IMR-90 (cell line): ENCODE measurements at regions not wholly inside any gene's neighbourhood (a gene's known extent, or its start where the extent isn't known, plus 50 kb on each side); places are given as distances from the start of the nearest gene placed in this dataset.

Source experiments
- ATAC-seq: fragments of 200-7000 bp; cut with Tn5 transposase; 2 replicates; pipeline ENCODE4 v1.9.1; 2020; ENCODE audit warnings: low read depth, mild to moderate bottlenecking, moderate library complexity
- BruUV-seq: library from RNA; stranded (reverse); fragments of 400-500 nt; replicated peaks from 2 replicates; lab custom pipeline; 2021; lab: Mats Ljungman, UMichigan
- CTCF ChIA-PET: fragments of 300-600 bp; formaldehyde crosslinking; extraction: SDS; loops from one replicate; lab custom pipeline; 2021; ENCODE audit warnings: antibody characterized with exemption; lab: Yijun Ruan, JAX
- POLR2A ChIA-PET: fragments of 300-600 bp; sonication (Branson Sonifier 250); formaldehyde crosslinking; loops from one replicate; lab custom pipeline; 2022; ENCODE audit warnings: antibody characterized with exemption; ENCODE audit not compliant: unreplicated experiment; lab: Charles Lee
- DNase-seq: peaks from one replicate; pipeline ENCODE4 v3.0.0; 2013
- H2AFZ ChIP-seq: replicated peaks from 2 replicates; pipeline ENCODE3; 2013; ENCODE audit warnings: low read length, mild to moderate bottlenecking; ENCODE audit not compliant: poor library complexity
- H2AK5ac ChIP-seq: 2 replicates; pipeline ENCODE4 v1.6.1; 2013; ENCODE audit warnings: low read depth, low read length, inconsistent platforms
- H2AK9ac ChIP-seq: replicated peaks from 2 replicates; pipeline ENCODE3; 2013; ENCODE audit warnings: mild to moderate bottlenecking, low read depth, low read length, moderate library complexity; ENCODE audit not compliant: poor library complexity
- H2BK120ac ChIP-seq: 2 replicates; pipeline ENCODE4 v1.6.1; 2013; ENCODE audit warnings: low read depth, low read length, inconsistent platforms
- H2BK15ac ChIP-seq: 3 replicates; pipeline ENCODE4 v1.6.1; 2013; ENCODE audit warnings: low read depth, low read length, inconsistent platforms
- H2BK20ac ChIP-seq: 2 replicates; pipeline ENCODE4 v1.6.1; 2013; ENCODE audit warnings: low read depth, mild to moderate bottlenecking, inconsistent platforms, low read length, moderate library complexity
- H2BK5ac ChIP-seq: 2 replicates; pipeline ENCODE4 v1.6.1; 2013; ENCODE audit warnings: mild to moderate bottlenecking, low read depth, low read length, inconsistent platforms; ENCODE audit not compliant: poor library complexity, severe bottlenecking
- H3K14ac ChIP-seq: replicated peaks from 2 replicates; pipeline ENCODE4 v1.6.1; 2013; ENCODE audit warnings: low read depth, low read length, inconsistent platforms
- H3K18ac ChIP-seq: 2 replicates; pipeline ENCODE4 v1.6.1; 2013; ENCODE audit warnings: low read depth, low read length, control low read depth
- H3K23ac ChIP-seq: 2 replicates; pipeline ENCODE4 v1.6.1; 2013; ENCODE audit warnings: low read depth, low read length, inconsistent platforms
- H3K27ac ChIP-seq: 2 replicates; pipeline ENCODE4 v1.5.1; 2013; ENCODE audit warnings: mild to moderate bottlenecking, control low read depth, low read length; ENCODE audit not compliant: insufficient read depth
- H3K27me3 ChIP-seq: 2 replicates; pipeline ENCODE4 v1.6.1; 2013; ENCODE audit warnings: low read length; ENCODE audit not compliant: control insufficient read depth, insufficient read depth
- H3K36me3 ChIP-seq: 2 replicates; pipeline ENCODE4 v1.6.1; 2013; ENCODE audit warnings: low read length, mixed read lengths; ENCODE audit not compliant: control insufficient read depth, insufficient read depth
- H3K4ac ChIP-seq: 2 replicates; pipeline ENCODE4 v1.6.1; 2013; ENCODE audit warnings: low read depth, low read length, inconsistent platforms
- H3K4me1 ChIP-seq: 2 replicates; pipeline ENCODE4 v1.6.1; 2013; ENCODE audit warnings: low read length, mixed read lengths; ENCODE audit not compliant: control insufficient read depth, insufficient read depth
- H3K4me2 ChIP-seq: 2 replicates; pipeline ENCODE4 v1.6.1; 2013; ENCODE audit warnings: low read depth, mild to moderate bottlenecking, control low read depth, low read length, moderate library complexity
- H3K4me3 ChIP-seq: 2 replicates; pipeline ENCODE4 v1.5.1; 2013; ENCODE audit warnings: low read depth, mild to moderate bottlenecking, control low read depth, low read length, moderate library complexity; ENCODE audit not compliant: insufficient read depth
- H3K56ac ChIP-seq: 2 replicates; pipeline ENCODE4 v1.6.1; 2013; ENCODE audit warnings: low read length, inconsistent platforms; ENCODE audit not compliant: insufficient read depth; ENCODE audit errors: extremely low read depth
- H3K79me1 ChIP-seq, 2 experiments: 2 replicates each; pipeline ENCODE4 v1.6.1; 2013; ENCODE audit warnings: low read length in 2 of 2, inconsistent platforms in 1 of 2, low read depth in 1 of 2
- H3K9ac ChIP-seq: 2 replicates; pipeline ENCODE4 v1.6.1; 2013; ENCODE audit warnings: low read depth, low read length, control low read depth
- H3K9me1 ChIP-seq: 2 replicates; pipeline ENCODE4 v1.6.1; 2013; ENCODE audit warnings: low read length, inconsistent platforms; ENCODE audit not compliant: insufficient read depth
- H3K9me3 ChIP-seq: 2 replicates; pipeline ENCODE4 v1.6.1; 2013; ENCODE audit warnings: low read length; ENCODE audit not compliant: control insufficient read depth, insufficient read depth
- H4K20me1 ChIP-seq: 2 replicates; pipeline ENCODE4 v1.6.1; 2013; ENCODE audit warnings: low read length, inconsistent platforms; ENCODE audit not compliant: insufficient read depth
- H4K5ac ChIP-seq: 2 replicates; pipeline ENCODE4 v1.6.1; 2013; ENCODE audit warnings: mild to moderate bottlenecking, low read depth, low read length, control low read depth
- H4K8ac ChIP-seq, 2 experiments: 2 replicates each; pipeline ENCODE4 v1.6.1; 2013; ENCODE audit warnings: low read depth in 2 of 2, low read length in 2 of 2, control low read depth in 1 of 2, inconsistent platforms in 1 of 2
- H4K91ac ChIP-seq: 2 replicates; pipeline ENCODE4 v1.6.1; 2013; ENCODE audit warnings: low read depth, low read length, inconsistent platforms; ENCODE audit not compliant: insufficient read depth
- CHD1 ChIP-seq: IDR thresholded peaks from 2 replicates; pipeline ENCODE4 v1.6.1; 2012; ENCODE audit warnings: low read depth, low read length, improper control_type of control experiment
- FOS ChIP-seq: fragments of 150-350 bp; IDR thresholded peaks from 2 replicates; pipeline ENCODE4 v1.6.1; 2016; ENCODE audit warnings: low read depth, low read length
- MAZ ChIP-seq: IDR thresholded peaks from 2 replicates; pipeline ENCODE4 v1.6.1; 2012; ENCODE audit warnings: low read depth, mild to moderate bottlenecking, low read length, improper control_type of control experiment, moderate library complexity, borderline replicate concordance
- NFE2L2 ChIP-seq: fragments of 150-350 bp; IDR thresholded peaks from 2 replicates; pipeline ENCODE4 v1.6.1; 2016; ENCODE audit warnings: low read depth, mild to moderate bottlenecking, low read length
- SMC3 ChIP-seq: fragments of 150-350 bp; IDR thresholded peaks from 2 replicates; pipeline ENCODE4 v1.6.1; 2016; ENCODE audit warnings: low read depth, mild to moderate bottlenecking, antibody characterized with exemption, low read length, moderate library complexity
- WGBS, 2 experiments: methylation state at CpG; one replicate each; pipeline versions ENCODE4 v1.1.5 to v1.1.7; 2013; ENCODE audit warnings: missing lambda C conversion rate in 2 of 2; ENCODE audit not compliant: insufficient read length in 1 of 2; ENCODE audit errors: extremely low coverage in 2 of 2; 5-methylcytosine and 5-hydroxymethylcytosine counted together
- dilution Hi-C: fragments of 300-500 bp; cut with HindIII; formaldehyde crosslinking; loops from one replicate; pipeline ENCODE4 v1.14.3; 2018; ENCODE audit warnings: low sequenced_read_pairs; ENCODE audit not compliant: unreplicated experiment
- in situ Hi-C: fragments of 300-500 bp; cut with MboI; formaldehyde crosslinking; loops from 3 replicates; pipeline ENCODE4 v1.14.3; 2019; ENCODE audit warnings: low sequenced_read_pairs, inconsistent platforms, mixed read lengths
- intact Hi-C: fragments of 100-400 bp; cut with micrococcal nuclease; formaldehyde crosslinking; loops from 2 replicates; pipeline ENCODE4 v1.10.0; 2022
- TF ChIP-seq, protein P1 (sequence below): conservative IDR thresholded peaks from 2 replicates; pipeline ENCODE4 v1.5.1; 2012; ENCODE audit warnings: mild to moderate bottlenecking, low read depth, low read length, improper control_type of control experiment
- TF ChIP-seq, protein P2 (sequence below): fragments of 150-350 bp; IDR thresholded peaks from 2 replicates; pipeline ENCODE4 v1.6.1; 2016; ENCODE audit warnings: low read depth, mild to moderate bottlenecking, low read length, moderate library complexity, borderline replicate concordance

DNA sequence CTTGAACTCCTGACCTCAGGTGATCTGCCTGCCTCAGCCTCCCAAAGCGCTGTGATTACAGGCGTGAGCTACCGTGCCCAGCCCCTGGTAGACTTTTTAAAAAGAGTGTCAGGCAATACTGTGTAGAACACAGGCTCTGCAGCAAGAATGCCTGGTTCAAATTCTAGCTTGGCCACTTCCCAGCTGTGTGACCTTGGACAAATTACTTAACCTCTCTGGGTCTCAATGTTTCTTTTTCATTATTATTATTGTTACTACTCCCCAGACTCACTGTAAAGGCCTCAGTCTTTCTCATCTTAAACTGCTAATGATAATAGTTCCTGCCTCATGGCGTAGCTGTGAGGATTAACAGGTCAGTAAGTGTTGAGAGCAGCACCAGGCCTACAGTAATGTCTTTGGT is 114.3 kb downstream of the LITAF start:
- Histone ChIP-seq H3K27ac (no peak overlapping the region), H2BK5ac (no peak overlapping the region), H2AK5ac (no peak overlapping the region), H3K9ac (no peak overlapping the region), H2AK9ac (no peak overlapping the region), H3K9me3 (no peaks in the 10 kb centered on the region), H3K18ac (no peak overlapping the region), H3K14ac (no peak overlapping the region), H3K56ac (no peak overlapping the region), H3K4me2 (no peak overlapping the region), H3K4me3 (no peak overlapping the region), H4K20me1 (no peaks in the 10 kb centered on the region), H3K4me1 (no peaks in the 10 kb centered on the region), H3K9me1 (peaks cover 3% of the 10 kb centered on the region; the same call in 1 of the 2 replicates), H3K23ac (no peak overlapping the region), H2BK120ac (no peak overlapping the region), H2AFZ (no peak overlapping the region), H4K5ac (no peak overlapping the region), H3K79me1 (no peaks in the 10 kb centered on the region), H4K8ac (no peak overlapping the region), H2BK15ac (no peak overlapping the region), H2BK20ac (no peak overlapping the region), H3K27me3 (peaks cover 18% of the 10 kb centered on the region), H4K91ac (no peak overlapping the region), H3K4ac (no peak overlapping the region), H3K36me3 (no peaks in the 10 kb centered on the region)
- DNase-seq (no peak), ATAC-seq (no peak)
- WGBS, 2 experiments = 87% methylated on average over 3 of the region's 4 CpGs; no CpG with 5 or more reads in 1 of the 2 experiments
- TF ChIP-seq FOS = no peak
- TF ChIP-seq, protein P1, sequence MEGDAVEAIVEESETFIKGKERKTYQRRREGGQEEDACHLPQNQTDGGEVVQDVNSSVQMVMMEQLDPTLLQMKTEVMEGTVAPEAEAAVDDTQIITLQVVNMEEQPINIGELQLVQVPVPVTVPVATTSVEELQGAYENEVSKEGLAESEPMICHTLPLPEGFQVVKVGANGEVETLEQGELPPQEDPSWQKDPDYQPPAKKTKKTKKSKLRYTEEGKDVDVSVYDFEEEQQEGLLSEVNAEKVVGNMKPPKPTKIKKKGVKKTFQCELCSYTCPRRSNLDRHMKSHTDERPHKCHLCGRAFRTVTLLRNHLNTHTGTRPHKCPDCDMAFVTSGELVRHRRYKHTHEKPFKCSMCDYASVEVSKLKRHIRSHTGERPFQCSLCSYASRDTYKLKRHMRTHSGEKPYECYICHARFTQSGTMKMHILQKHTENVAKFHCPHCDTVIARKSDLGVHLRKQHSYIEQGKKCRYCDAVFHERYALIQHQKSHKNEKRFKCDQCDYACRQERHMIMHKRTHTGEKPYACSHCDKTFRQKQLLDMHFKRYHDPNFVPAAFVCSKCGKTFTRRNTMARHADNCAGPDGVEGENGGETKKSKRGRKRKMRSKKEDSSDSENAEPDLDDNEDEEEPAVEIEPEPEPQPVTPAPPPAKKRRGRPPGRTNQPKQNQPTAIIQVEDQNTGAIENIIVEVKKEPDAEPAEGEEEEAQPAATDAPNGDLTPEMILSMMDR = no peak
- no peak for TF ChIP-seq NFE2L2
- TF ChIP-seq, protein P2, sequence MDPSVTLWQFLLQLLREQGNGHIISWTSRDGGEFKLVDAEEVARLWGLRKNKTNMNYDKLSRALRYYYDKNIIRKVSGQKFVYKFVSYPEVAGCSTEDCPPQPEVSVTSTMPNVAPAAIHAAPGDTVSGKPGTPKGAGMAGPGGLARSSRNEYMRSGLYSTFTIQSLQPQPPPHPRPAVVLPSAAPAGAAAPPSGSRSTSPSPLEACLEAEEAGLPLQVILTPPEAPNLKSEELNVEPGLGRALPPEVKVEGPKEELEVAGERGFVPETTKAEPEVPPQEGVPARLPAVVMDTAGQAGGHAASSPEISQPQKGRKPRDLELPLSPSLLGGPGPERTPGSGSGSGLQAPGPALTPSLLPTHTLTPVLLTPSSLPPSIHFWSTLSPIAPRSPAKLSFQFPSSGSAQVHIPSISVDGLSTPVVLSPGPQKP = no peak
- no peak for TF ChIP-seq CHD1
- TF ChIP-seq MAZ = no peak
- TF ChIP-seq SMC3 = no peak
- intact Hi-C loops = loop anchor here (10.0 kb wide), 1 partner anchor 48 kb away; no protein-coding TSS in a partner anchor
- ChIA-PET POLR2A (no interaction called here), CTCF (no interaction called here)
- no TSS peak for BruUV-seq
- in situ Hi-C loops = no loop called here
- dilution Hi-C loops = no loop called here
